A549 (cell line): ENCODE measurements at regions not wholly inside any gene's neighbourhood (a gene's known extent, or its start where the extent isn't known, plus 50 kb on each side); places are given as distances from the start of the nearest gene placed in this dataset.

ENCODE experiments used
- CTCF ChIP-seq: fragments of >200 bp; sonication (Bioruptor Twin); formaldehyde crosslinking; IDR thresholded peaks from 3 replicates; pipeline ENCODE4 v1.5.1; 2016
- EHMT2 ChIP-seq: fragments of 200-600 bp; sonication (generic); IDR thresholded peaks from 2 replicates; pipeline ENCODE4 v1.6.1; 2016; ENCODE audit warnings: antibody characterized with exemption, low read depth, mild to moderate bottlenecking, moderate library complexity
- ELK1 ChIP-seq: fragments of 150-350 bp; IDR thresholded peaks from 2 replicates; pipeline ENCODE4 v1.6.1; 2014; ENCODE audit warnings: low read depth, mild to moderate bottlenecking, low read length
- EP300 ChIP-seq, 2 experiments: fragments of >200 bp; sonication (Bioruptor Twin); formaldehyde crosslinking; IDR thresholded peaks; 2 replicates in 1 of 2; 3 replicates in 1 of 2; pipeline ENCODE4 v1.6.1; 2016 to 2017
- HDAC2 ChIP-seq: fragments of 200-600 bp; sonication (generic); IDR thresholded peaks from 2 replicates; pipeline ENCODE4 v1.6.1; 2016
- HES2 ChIP-seq: fragments of >200 bp; sonication (Bioruptor Twin); formaldehyde crosslinking; IDR thresholded peaks from 2 replicates; pipeline ENCODE4 v1.6.1; 2016
- PHF8 ChIP-seq: fragments of 200-600 bp; sonication (generic); IDR thresholded peaks from 2 replicates; pipeline ENCODE4 v1.6.1; 2016; ENCODE audit warnings: low read depth, mild to moderate bottlenecking, antibody characterized with exemption, moderate library complexity, borderline replicate concordance
- POLR2A ChIP-seq: IDR thresholded peaks from 2 replicates; pipeline ENCODE4 v1.6.1; 2012; ENCODE audit warnings: mild to moderate bottlenecking, low read length
- RCOR1 ChIP-seq: fragments of 150-350 bp; IDR thresholded peaks from 2 replicates; pipeline ENCODE4 v1.6.1; 2014; ENCODE audit warnings: antibody characterized with exemption, low read length, low read depth
- RNF2 ChIP-seq: fragments of 200-600 bp; sonication (generic); IDR thresholded peaks from 2 replicates; pipeline ENCODE4 v1.6.1; 2016; ENCODE audit warnings: low read depth, mild to moderate bottlenecking, antibody characterized with exemption, moderate library complexity, borderline replicate concordance

GRCh38 chr5:29370248-29370647 lies 1823.2 kb upstream of the CDH6 start:
- no peak for TF ChIP-seq CTCF
- no peak for TF ChIP-seq HDAC2
- no peak for TF ChIP-seq EP300 (IDR thresholded peaks at IDR 0.05)
- no peak for TF ChIP-seq RCOR1
- TF ChIP-seq RNF2 = no peak
- no peak for TF ChIP-seq HES2
- no peak for TF ChIP-seq PHF8
- no peak for TF ChIP-seq ELK1
- TF ChIP-seq EHMT2 = no peak
- TF ChIP-seq POLR2A = no peak
